ENCODE measurements at regions not wholly inside any gene's neighbourhood (a gene's known extent, or its start where the extent isn't known, plus 50 kb on each side); places are given as distances from the start of the nearest gene placed in this dataset.

- peak overlapping the region; percentile 40 for H3K27ac ChIP-seq (ENCODE audit: low read length)
- peak; percentile 85 for ATAC-seq (ENCODE audit: insufficient read depth, low read depth)
- peak overlapping the region; percentile 1; the same call in 1 of the 2 replicates for H3K9ac ChIP-seq (ENCODE audit: low read depth, low read length)
- H3K27me3 ChIP-seq (ENCODE audit: insufficient read depth, low read length, poor library complexity) = no peaks in the 10 kb centered on the region
- peaks cover 12% of the 10 kb centered on the region for H3K9me3 ChIP-seq (ENCODE audit: insufficient read depth, low read length, severe bottlenecking)
- H3K4me1 ChIP-seq (ENCODE audit: insufficient read depth, low read length) = peaks cover 32% of the 10 kb centered on the region
- H3K4me3 ChIP-seq (ENCODE audit: low read depth in 1 of 2, low read length in 2 of 2) = peak overlapping the region in 1 of 2 experiments; percentile 18; a peak in 2 of 4 replicates
- no peaks in the 10 kb centered on the region for H4K20me1 ChIP-seq (ENCODE audit: insufficient read depth, low read length)
- H2AFZ ChIP-seq (ENCODE audit: low read depth, low read length) = no peak overlapping the region; the same call in 1 of the 2 replicates
- no peak for TF ChIP-seq CTCF (IDR thresholded peaks at IDR 0.05; ENCODE audit: borderline replicate concordance, extremely low read depth, low read length, poor library complexity, severe bottlenecking)
- TF ChIP-seq EZH2 (IDR thresholded peaks at IDR 0.05; ENCODE audit: borderline replicate concordance, low read depth, low read length, severe bottlenecking) = no peak
- H3K4me2 ChIP-seq (ENCODE audit: insufficient read depth, low read length) = peak overlapping the region; percentile 50
- H3K36me3 ChIP-seq (ENCODE audit: insufficient read depth, low read length) = no peaks in the 10 kb centered on the region
- peak; percentile 82 for DNase-seq
- H3K79me2 ChIP-seq (ENCODE audit: insufficient read depth, low read length) = no peaks in the 10 kb centered on the region
Measured at GRCh38 chr1:178973652-178974101, 52.0 kb upstream of the FAM20B start.
